Muscle layer of colon (tissue), 2 donors: ENCODE measurements at regions not wholly inside any gene's neighbourhood (a gene's known extent, or its start where the extent isn't known, plus 50 kb on each side); places are given as distances from the start of the nearest gene placed in this dataset.

Source experiments
- H3K27ac ChIP-seq: one replicate; pipeline ENCODE4 v1.7.0; 2013; ENCODE audit warnings: low read depth, mild to moderate bottlenecking, low read length, moderate library complexity
- H3K27me3 ChIP-seq, 2 donors: one replicate each; pipeline ENCODE4 v1.7.0; 2013; ENCODE audit warnings: low read length in 2 of 2, mild to moderate bottlenecking in 2 of 2; ENCODE audit not compliant: insufficient read depth in 2 of 2, control insufficient read depth in 1 of 2
- H3K36me3 ChIP-seq: one replicate; pipeline ENCODE4 v1.7.0; 2013; ENCODE audit warnings: mild to moderate bottlenecking, low read length; ENCODE audit not compliant: insufficient read depth
- H3K4me1 ChIP-seq: one replicate; pipeline ENCODE4 v1.7.0; 2013; ENCODE audit warnings: mild to moderate bottlenecking, low read length; ENCODE audit not compliant: insufficient read depth
- H3K4me3 ChIP-seq, 2 donors: one replicate each; pipeline ENCODE4 v1.7.0; 2013; ENCODE audit warnings: low read length in 2 of 2, low read depth in 1 of 2, mild to moderate bottlenecking in 1 of 2, moderate library complexity in 1 of 2
- H3K9ac ChIP-seq: one replicate; pipeline ENCODE4 v1.7.0; 2013; ENCODE audit warnings: low read length
- H3K9me3 ChIP-seq: one replicate; pipeline ENCODE4 v1.7.0; 2013; ENCODE audit warnings: mild to moderate bottlenecking, low read length
- donor health status: abdominal sarcoma.
- donor health status: Adenocarcinoma of cecum.

DNA sequence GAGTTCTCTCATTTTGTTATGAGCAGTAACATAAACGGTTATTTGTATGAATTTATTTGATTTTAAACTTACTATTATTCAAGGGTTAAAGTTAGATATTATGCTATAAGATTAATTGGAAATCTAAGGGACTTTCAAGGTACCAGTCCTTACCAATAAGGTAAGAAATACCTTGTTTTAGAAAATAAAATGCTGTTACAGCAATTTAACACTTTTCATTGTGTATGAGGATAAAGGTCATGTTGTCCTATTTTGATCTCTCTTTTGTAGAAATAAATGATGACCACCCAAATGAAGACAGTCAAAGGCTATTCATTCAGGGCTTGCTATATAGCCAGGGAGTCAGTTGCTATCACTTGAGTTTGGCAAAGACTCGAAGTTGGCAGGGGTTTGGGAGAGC, 1185.9 kb upstream of the GOT2 start:
- Histone ChIP-seq H3K4me1 (no peaks in the 10 kb centered on the region), H3K4me3 (no peak overlapping the region), H3K27ac (no peak overlapping the region), H3K9me3 (no peaks in the 10 kb centered on the region), H3K9ac (no peak overlapping the region), H3K36me3 (no peaks in the 10 kb centered on the region), H3K27me3 (no peaks in the 10 kb centered on the region)

DNA sequence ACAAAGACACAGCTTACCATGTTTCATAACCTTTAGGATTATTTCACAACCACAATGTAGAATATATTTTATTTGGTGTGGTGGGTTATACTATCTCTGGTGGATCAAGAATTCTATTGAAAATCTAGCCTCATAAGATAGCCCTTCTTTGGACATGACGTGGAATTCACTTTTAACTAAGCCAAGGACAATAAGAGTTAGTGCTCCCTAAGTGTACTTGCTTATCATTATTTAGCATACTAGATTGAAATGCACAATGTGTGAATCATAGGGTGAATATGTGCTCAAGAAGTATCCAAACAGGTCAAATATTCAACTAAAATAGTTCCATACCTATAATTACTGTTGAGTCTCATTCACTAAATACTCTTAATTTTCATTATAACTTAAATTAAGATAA, 1179.5 kb upstream of the GOT2 start:
- H3K36me3 ChIP-seq = no peaks in the 10 kb centered on the region
- no peak overlapping the region for H3K4me3 ChIP-seq
- H3K9ac ChIP-seq = no peak overlapping the region
- no peaks in the 10 kb centered on the region for H3K9me3 ChIP-seq
- no peaks in the 10 kb centered on the region for H3K4me1 ChIP-seq
- no peaks in the 10 kb centered on the region for H3K27me3 ChIP-seq
- H3K27ac ChIP-seq = no peak overlapping the region

DNA sequence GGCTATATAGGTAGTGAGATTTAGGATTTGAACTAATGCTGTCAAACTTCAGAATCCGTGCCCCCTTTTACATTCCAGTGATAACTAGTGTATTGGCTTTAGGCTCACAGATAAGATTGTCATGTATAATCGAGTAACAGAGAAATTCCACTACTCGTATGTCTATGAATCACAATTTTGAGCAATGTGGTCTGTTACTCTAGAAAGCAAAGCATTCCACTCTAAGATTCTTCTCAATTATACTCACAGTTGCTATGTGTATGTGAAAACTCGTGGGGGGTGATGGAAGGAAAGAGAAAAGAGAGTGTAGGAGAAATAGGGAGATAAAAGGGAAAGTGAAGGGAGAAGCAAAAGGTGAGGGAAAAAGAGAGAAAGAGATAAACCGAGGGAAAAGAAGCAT, 1175.1 kb upstream of the GOT2 start:
- Histone ChIP-seq H3K36me3 (no peaks in the 10 kb centered on the region), H3K27me3 (no peaks in the 10 kb centered on the region), H3K27ac (no peak overlapping the region), H3K9ac (no peak overlapping the region), H3K4me3 (no peak overlapping the region), H3K4me1 (no peaks in the 10 kb centered on the region), H3K9me3 (no peaks in the 10 kb centered on the region)

DNA sequence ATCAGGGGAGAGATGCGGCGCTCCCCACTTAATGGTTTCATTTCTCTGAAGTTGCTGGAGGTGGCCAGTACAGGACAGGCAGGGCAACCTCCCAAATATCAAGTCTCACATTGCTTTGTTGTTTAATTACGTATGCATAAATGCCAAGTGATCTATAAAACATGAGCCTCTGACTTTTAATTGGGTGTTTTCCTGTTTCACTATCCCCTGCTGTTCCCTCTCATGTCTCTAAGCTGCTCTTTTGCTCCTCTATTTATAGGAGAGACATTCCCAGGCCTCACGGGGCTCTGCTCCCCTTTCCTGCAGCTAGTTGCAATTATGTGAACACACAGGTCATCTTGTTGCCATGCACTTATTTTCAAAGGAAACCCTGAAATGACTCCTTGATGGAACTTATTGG, 1173.5 kb upstream of the GOT2 start:
- no peaks in the 10 kb centered on the region for H3K9me3 ChIP-seq
- no peaks in the 10 kb centered on the region for H3K27me3 ChIP-seq
- H3K9ac ChIP-seq = no peak overlapping the region
- no peak overlapping the region for H3K4me3 ChIP-seq
- no peaks in the 10 kb centered on the region for H3K4me1 ChIP-seq
- H3K36me3 ChIP-seq = no peaks in the 10 kb centered on the region
- H3K27ac ChIP-seq = no peak overlapping the region

DNA sequence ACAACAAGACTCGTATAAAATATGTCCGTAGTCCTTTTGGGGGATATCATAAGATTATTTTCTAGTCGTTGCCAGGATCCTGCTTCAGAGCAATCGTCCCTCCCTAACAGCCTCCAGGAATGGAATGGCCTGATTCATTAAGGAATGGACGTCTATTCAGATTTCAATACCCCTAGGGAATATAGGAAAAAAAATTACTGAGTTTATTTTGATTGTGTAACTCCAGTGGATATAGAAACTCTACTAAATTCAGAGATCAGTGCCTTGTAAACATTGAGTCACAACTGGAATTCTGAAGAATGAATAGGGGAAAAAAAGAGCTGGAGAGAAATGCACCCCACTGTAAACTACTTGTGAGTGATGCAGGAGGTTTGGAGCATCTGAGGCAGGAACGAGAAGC, 1171.5 kb upstream of the GOT2 start:
- Histone ChIP-seq H3K4me3 (no peak overlapping the region), H3K27me3 (no peaks in the 10 kb centered on the region), H3K9me3 (no peaks in the 10 kb centered on the region), H3K27ac (no peak overlapping the region), H3K36me3 (no peaks in the 10 kb centered on the region), H3K4me1 (no peaks in the 10 kb centered on the region), H3K9ac (no peak overlapping the region)

DNA sequence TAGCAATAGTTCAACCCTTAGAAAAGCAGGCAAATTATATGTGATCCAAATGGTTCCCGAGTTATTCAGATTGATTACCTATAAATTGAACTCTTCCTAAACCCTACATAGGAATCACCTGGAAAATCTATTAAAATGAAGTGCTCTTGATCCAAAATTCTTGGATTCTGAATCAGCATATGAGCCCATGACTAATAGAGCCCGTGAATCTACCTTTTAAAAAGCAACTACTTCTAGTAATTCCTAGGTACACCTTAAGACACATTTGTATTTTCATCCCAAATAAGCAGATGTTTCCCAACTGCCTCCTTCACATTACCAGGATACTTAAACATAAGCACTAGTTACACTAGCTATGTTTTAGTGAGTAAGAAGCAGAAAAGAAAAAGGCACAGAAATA, 1171.0 kb upstream of the GOT2 start:
- Histone ChIP-seq H3K36me3 (no peaks in the 10 kb centered on the region), H3K4me1 (no peaks in the 10 kb centered on the region), H3K27me3 (no peaks in the 10 kb centered on the region), H3K9me3 (no peaks in the 10 kb centered on the region), H3K9ac (no peak overlapping the region), H3K4me3 (no peak overlapping the region), H3K27ac (no peak overlapping the region)

DNA sequence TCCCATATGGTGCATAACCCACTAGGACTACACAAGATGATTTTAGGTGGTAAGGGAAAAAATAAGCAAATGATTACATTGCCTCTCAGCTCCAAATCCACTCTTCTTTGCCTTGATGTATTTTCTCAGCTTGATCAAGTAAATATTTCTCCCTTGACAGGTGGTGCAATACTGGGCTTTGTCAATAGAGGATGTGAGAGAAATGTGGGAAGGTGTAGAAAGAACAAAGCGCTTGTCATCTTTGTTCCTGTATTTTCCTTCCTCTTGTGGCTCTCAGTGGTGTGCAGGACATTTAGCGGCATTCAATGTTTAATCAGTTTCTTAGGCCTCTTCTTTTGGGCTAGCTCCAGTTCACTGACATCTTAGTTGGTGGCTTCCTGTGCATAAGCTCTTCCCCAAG, 1165.8 kb upstream of the GOT2 start:
- Histone ChIP-seq H3K9ac (no peak overlapping the region), H3K27me3 (no peaks in the 10 kb centered on the region), H3K36me3 (no peaks in the 10 kb centered on the region), H3K9me3 (no peaks in the 10 kb centered on the region), H3K4me3 (no peak overlapping the region), H3K4me1 (no peaks in the 10 kb centered on the region), H3K27ac (no peak overlapping the region)

DNA sequence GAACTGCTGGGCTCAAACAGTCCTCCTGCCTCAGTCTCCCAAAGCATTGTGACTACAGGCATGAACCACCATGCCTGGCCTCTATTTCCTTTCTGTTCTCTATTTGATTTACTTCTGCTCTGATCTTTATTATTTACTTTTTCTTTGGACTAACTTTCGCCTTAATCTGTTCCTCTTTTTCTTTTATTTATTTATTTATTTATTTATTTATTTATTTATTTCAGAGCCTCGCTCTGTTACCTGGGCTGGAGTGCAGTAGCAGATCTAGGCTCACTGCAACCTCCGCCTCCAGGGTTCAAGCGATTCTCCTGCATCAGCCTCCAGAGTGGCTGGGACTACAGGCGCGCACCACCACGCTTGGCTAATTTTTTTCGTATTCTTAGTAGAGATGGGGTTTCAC, 1158.3 kb upstream of the GOT2 start:
- H3K4me1 ChIP-seq = no peaks in the 10 kb centered on the region
- H3K4me3 ChIP-seq = no peak overlapping the region
- H3K27me3 ChIP-seq = no peaks in the 10 kb centered on the region
- H3K9ac ChIP-seq = no peak overlapping the region
- H3K36me3 ChIP-seq = no peaks in the 10 kb centered on the region
- no peak overlapping the region for H3K27ac ChIP-seq
- no peaks in the 10 kb centered on the region for H3K9me3 ChIP-seq

DNA sequence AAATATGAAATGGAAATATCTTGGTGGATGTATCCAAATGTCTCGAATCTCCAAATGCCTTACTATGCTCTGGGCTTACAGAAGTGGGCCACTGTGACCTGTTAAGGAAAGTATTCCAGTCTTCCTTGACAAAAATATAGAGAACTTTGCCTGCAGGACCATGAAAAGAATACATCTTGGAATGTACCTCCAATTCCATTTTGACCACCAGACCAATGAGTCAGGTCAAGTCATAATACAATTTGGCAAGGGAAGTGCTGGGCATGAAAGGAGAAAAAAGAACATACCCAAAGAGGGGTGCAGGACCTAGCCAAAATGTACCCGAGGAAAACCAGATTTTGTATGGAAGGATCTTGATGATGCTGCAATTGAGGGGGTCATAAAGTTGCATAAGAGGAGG, 1153.7 kb upstream of the GOT2 start:
- H3K9me3 ChIP-seq = no peaks in the 10 kb centered on the region
- H3K36me3 ChIP-seq = no peaks in the 10 kb centered on the region
- no peak overlapping the region for H3K27ac ChIP-seq
- H3K9ac ChIP-seq = no peak overlapping the region
- H3K27me3 ChIP-seq = no peaks in the 10 kb centered on the region
- peaks cover 10% of the 10 kb centered on the region for H3K4me1 ChIP-seq
- H3K4me3 ChIP-seq = no peak overlapping the region

DNA sequence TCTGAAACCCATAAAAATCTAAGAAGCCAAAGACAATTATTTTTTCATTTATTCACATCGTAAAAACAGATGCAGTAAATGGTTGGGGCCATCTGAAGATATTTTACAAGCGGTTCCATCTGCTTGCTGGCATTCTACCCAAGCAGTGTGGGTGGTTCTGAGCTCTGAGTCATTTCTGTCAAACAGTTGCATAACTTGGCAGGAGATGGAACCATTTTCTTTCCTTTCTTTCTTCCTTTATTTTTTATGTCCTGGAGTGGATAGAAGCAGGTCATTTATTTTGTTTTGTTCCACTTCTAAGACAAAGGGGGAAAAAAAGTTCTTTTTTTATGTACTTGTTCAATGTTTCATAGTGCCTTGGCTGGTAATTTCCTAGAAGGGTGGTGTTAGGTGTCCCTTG, 1151.9 kb upstream of the GOT2 start:
- no peaks in the 10 kb centered on the region for H3K27me3 ChIP-seq
- no peak overlapping the region for H3K4me3 ChIP-seq
- H3K9ac ChIP-seq = no peak overlapping the region
- H3K4me1 ChIP-seq = peaks cover 10% of the 10 kb centered on the region
- H3K36me3 ChIP-seq = no peaks in the 10 kb centered on the region
- H3K9me3 ChIP-seq = no peaks in the 10 kb centered on the region
- no peak overlapping the region for H3K27ac ChIP-seq

DNA sequence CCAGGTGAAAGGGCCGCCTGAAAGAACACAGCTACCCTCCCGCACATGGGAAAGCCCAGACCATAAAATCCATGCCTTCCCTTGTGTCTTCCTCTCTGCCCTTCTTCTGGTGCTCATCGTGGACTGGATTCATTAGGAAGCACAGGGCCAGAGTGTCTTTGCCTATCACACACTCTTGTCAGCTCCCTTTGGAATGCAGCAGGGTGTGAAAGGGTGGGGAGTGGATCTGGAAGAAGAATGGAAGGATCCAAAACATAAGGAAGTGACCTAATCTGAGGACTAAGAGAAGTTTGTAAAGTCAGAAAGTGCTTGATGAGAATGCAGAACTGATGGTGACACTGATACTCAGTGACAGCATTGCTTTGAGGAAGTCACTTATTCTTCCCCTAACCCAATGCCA, 1147.3 kb upstream of the GOT2 start:
- Histone ChIP-seq H3K9me3 (no peaks in the 10 kb centered on the region), H3K27ac (no peak overlapping the region), H3K9ac (no peak overlapping the region), H3K36me3 (no peaks in the 10 kb centered on the region), H3K4me3 (no peak overlapping the region), H3K27me3 (no peaks in the 10 kb centered on the region), H3K4me1 (peaks cover 9% of the 10 kb centered on the region)

DNA sequence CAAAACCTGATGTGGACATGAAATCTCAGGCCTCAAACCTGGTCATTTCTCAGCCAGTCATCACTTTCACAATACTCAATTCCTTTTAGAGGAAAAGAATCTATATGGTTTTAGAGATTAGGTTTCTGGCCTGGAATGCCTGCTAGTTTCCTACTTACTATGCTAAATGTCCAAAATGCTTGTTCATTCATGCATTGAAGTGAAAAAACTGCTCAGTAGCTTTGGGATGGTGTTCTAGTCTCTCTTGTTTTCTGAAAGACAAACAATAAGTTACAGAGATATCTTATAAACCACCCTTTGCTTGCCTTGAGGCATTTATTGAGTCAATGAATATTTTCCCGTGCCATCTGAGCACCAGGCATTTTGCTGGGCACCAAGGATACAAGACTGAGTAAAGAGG, 1146.5 kb upstream of the GOT2 start:
- H3K9ac ChIP-seq = no peak overlapping the region
- no peak overlapping the region for H3K27ac ChIP-seq
- H3K9me3 ChIP-seq = no peaks in the 10 kb centered on the region
- H3K27me3 ChIP-seq = no peaks in the 10 kb centered on the region
- no peak overlapping the region for H3K4me3 ChIP-seq
- no peaks in the 10 kb centered on the region for H3K36me3 ChIP-seq
- H3K4me1 ChIP-seq = peaks cover under 1% of the 10 kb centered on the region
